ENCODE measurements at regions not wholly inside any gene's neighbourhood (a gene's known extent, or its start where the extent isn't known, plus 50 kb on each side); places are given as distances from the start of the nearest gene placed in this dataset.
"Not testable (repeated sequence)": the region's sequence is repeated elsewhere in the genome, so short reads cannot be mapped to it uniquely, and the experiment has no call there.

GRCh38 chr5:169416583-169417196 lies 115.8 kb upstream of the SLIT3 start:
- no peak for DNase-seq
- intact Hi-C loops (cut with DNase I): no loop called here

GRCh38 chr5:169415948-169416347 lies 115.0 kb upstream of the SLIT3 start:
- DNase-seq: no peak
- intact Hi-C loops (cut with DNase I): no loop called here

GRCh38 chr5:169415371-169415770 lies 114.4 kb upstream of the SLIT3 start:
- intact Hi-C loops (cut with DNase I): no loop called here
- DNase-seq: no peak

- intact Hi-C loops (cut with DNase I): no loop called here
- DNase-seq: no peak
Measured at GRCh38 chr5:169413416-169413815, 112.5 kb upstream of the SLIT3 start.

GRCh38 chr5:169412831-169413230 lies 111.9 kb upstream of the SLIT3 start:
- intact Hi-C loops (cut with DNase I): no loop called here
- DNase-seq: no peak

- intact Hi-C loops (cut with DNase I): no loop called here
- DNase-seq: no peak
Measured at GRCh38 chr5:169411786-169412430, 111.0 kb upstream of the SLIT3 start.

- DNase-seq: peak in 1 of 10 donors; percentile 4
- intact Hi-C loops (cut with DNase I): no loop called here
Measured at GRCh38 chr5:169410996-169411783, 110.3 kb upstream of the SLIT3 start.

- intact Hi-C loops (cut with DNase I): no loop called here
- no peak for DNase-seq
Measured at GRCh38 chr5:169408731-169409130, 107.8 kb upstream of the SLIT3 start.

- no peak for DNase-seq
- intact Hi-C loops (cut with DNase I): no loop called here
Measured at GRCh38 chr5:169408171-169408570, 107.2 kb upstream of the SLIT3 start.

GRCh38 chr5:169404223-169404622 lies 103.3 kb upstream of the SLIT3 start:
- intact Hi-C loops (cut with DNase I): no loop called here
- DNase-seq: no peak

GRCh38 chr5:169398515-169398914 lies 97.6 kb upstream of the SLIT3 start:
- intact Hi-C loops (cut with DNase I): no loop called here
- DNase-seq: no peak

- no peak for DNase-seq
- intact Hi-C loops (cut with DNase I): no loop called here
Measured at GRCh38 chr5:169395136-169395535, 94.2 kb upstream of the SLIT3 start.

- DNase-seq: no peak
- intact Hi-C loops (cut with DNase I): no loop called here
Measured at GRCh38 chr5:169394371-169394770, 93.4 kb upstream of the SLIT3 start.

- intact Hi-C loops (cut with DNase I): no loop called here
- DNase-seq: no peak
Measured at GRCh38 chr5:169393907-169394306, 93.0 kb upstream of the SLIT3 start.

- intact Hi-C loops (cut with DNase I): no loop called here
- DNase-seq: no peak
Measured at GRCh38 chr5:169390265-169390664, 89.3 kb upstream of the SLIT3 start.

GRCh38 chr5:169389318-169389717 lies 88.4 kb upstream of the SLIT3 start:
- intact Hi-C loops (cut with DNase I): no loop called here
- DNase-seq: no peak

GRCh38 chr5:169385636-169386035 lies 84.7 kb upstream of the SLIT3 start:
- intact Hi-C loops (cut with DNase I): no loop called here
- DNase-seq: no peak

- intact Hi-C loops (cut with DNase I): no loop called here
- DNase-seq: no peak
Measured at GRCh38 chr5:169384661-169385060, 83.7 kb upstream of the SLIT3 start.

GRCh38 chr5:169374761-169375160 lies 73.8 kb upstream of the SLIT3 start:
- DNase-seq: no peak
- intact Hi-C loops (cut with DNase I): no loop called here

- DNase-seq: peak in 2 of 10 donors; percentile 50 to 65
- intact Hi-C loops (cut with DNase I): no loop called here
Measured at GRCh38 chr5:169374111-169374510, 73.2 kb upstream of the SLIT3 start.

- intact Hi-C loops (cut with DNase I): not testable (repeated sequence)
Measured at GRCh38 chr5:169371801-169372200, 70.9 kb upstream of the SLIT3 start.

GRCh38 chr5:169369130-169369529 lies 68.2 kb upstream of the SLIT3 start:
- DNase-seq: no peak
- intact Hi-C loops (cut with DNase I): no loop called here

More at GRCh38 chr5:169371801-169372200, 70.9 kb upstream of the SLIT3 start:
- DNase-seq: not testable (repeated sequence)

All from posterior cingulate gyrus (tissue), 11 donors.